GM13976 (cell line): ENCODE measurements at regions not wholly inside any gene's neighbourhood (a gene's known extent, or its start where the extent isn't known, plus 50 kb on each side); places are given as distances from the start of the nearest gene placed in this dataset.

Experiments
- DNase-seq: peaks from one replicate; pipeline ENCODE4 v3.0.0; 2012; ENCODE audit warnings: low spot score
- in situ Hi-C: fragments of 300-500 bp; cut with MboI; formaldehyde crosslinking; loops from one replicate; pipeline ENCODE4 v1.12.0; 2022; ENCODE audit warnings: low sequenced_read_pairs, mixed read lengths, inconsistent platforms; ENCODE audit not compliant: unreplicated experiment
- TF ChIP-seq, protein P1 (sequence below): IDR thresholded peaks from 2 replicates; pipeline ENCODE4 v1.5.1; 2012; ENCODE audit warnings: borderline replicate concordance, mild to moderate bottlenecking; ENCODE audit not compliant: insufficient read depth; ENCODE audit errors: extremely low read depth, missing control alignments, control extremely low read depth

GRCh38 chr4:162509333-162509732 lies 345.5 kb upstream of the FSTL5 start:
- TF ChIP-seq, protein P1, sequence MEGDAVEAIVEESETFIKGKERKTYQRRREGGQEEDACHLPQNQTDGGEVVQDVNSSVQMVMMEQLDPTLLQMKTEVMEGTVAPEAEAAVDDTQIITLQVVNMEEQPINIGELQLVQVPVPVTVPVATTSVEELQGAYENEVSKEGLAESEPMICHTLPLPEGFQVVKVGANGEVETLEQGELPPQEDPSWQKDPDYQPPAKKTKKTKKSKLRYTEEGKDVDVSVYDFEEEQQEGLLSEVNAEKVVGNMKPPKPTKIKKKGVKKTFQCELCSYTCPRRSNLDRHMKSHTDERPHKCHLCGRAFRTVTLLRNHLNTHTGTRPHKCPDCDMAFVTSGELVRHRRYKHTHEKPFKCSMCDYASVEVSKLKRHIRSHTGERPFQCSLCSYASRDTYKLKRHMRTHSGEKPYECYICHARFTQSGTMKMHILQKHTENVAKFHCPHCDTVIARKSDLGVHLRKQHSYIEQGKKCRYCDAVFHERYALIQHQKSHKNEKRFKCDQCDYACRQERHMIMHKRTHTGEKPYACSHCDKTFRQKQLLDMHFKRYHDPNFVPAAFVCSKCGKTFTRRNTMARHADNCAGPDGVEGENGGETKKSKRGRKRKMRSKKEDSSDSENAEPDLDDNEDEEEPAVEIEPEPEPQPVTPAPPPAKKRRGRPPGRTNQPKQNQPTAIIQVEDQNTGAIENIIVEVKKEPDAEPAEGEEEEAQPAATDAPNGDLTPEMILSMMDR: no peak
- DNase-seq: no peak
- in situ Hi-C loops: loop anchor here (10.0 to 25.0 kb wide), 2 partner anchors 535 to 1028 kb away; no protein-coding TSS in a partner anchor

DNA sequence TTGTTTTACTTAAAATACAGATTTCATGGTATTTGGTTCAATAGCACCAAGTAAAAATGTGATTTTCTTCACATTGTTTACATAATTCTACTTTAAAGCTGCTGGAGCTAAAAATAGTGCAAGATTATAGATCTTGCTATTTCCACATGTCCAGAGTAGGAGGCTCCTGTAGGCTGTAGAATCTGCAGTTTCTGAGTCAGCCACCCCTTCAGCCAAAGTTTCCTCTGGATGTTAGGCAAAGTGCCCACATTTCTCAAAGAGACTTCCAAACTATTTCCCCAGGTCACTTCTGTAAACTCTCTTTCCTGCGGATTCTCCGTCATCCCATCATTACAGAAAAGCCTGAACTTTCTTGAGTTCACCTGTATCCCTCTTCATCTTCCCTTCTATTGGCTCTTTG lies 342.5 kb upstream of the FSTL5 start:
- in situ Hi-C loops: loop anchor here (10.0 to 25.0 kb wide), 2 partner anchors 539 to 1031 kb away; no protein-coding TSS in a partner anchor
- TF ChIP-seq, protein P1: no peak
- DNase-seq: no peak

- in situ Hi-C loops: loop anchor here (10.0 to 25.0 kb wide), 2 partner anchors 541 to 1033 kb away; no protein-coding TSS in a partner anchor
- TF ChIP-seq, protein P1: no peak
- DNase-seq: no peak
Measured at GRCh38 chr4:162503868-162504267, 340.1 kb upstream of the FSTL5 start.

GRCh38 chr4:162502109-162502508 lies 338.3 kb upstream of the FSTL5 start:
- DNase-seq: no peak
- TF ChIP-seq, protein P1: no peak
- in situ Hi-C loops: loop anchor here (10.0 to 25.0 kb wide), 2 partner anchors 543 to 1035 kb away; no protein-coding TSS in a partner anchor

- no peak for DNase-seq
- in situ Hi-C loops: no loop called here
- TF ChIP-seq, protein P1: no peak
Measured at GRCh38 chr4:162499478-162499877, 335.7 kb upstream of the FSTL5 start.

DNA sequence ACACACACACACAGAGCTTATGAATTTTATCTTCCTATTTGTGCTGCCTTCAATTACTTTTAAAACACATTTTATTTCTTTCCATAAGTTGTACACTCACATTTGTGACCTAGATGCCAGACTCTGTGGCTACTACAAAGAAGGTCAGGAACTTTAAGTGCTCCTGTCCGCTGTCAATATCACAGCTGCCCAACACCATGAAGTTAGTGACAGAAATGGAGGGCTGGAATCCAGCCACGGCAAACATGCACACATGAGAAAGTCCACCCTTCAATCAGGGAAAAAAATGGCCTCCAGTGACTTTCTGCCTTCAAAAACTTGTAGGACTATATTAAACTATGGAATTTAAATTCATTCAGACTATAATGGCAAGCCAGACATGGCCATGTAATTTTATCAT lies 334.4 kb upstream of the FSTL5 start:
- TF ChIP-seq, protein P1: no peak
- in situ Hi-C loops: no loop called here

More for the DNA sequence above, 334.4 kb upstream of the FSTL5 start:
- no peak for DNase-seq
